SU-DHL-6 (cell line): ENCODE measurements at regions not wholly inside any gene's neighbourhood (a gene's known extent, or its start where the extent isn't known, plus 50 kb on each side); places are given as distances from the start of the nearest gene placed in this dataset.

Experiments used
- H2AFZ ChIP-seq: fragments of 200-600 bp; sonication (generic); 2 replicates; pipeline ENCODE4 v1.6.1; 2014; ENCODE audit warnings: low read depth, mild to moderate bottlenecking, moderate library complexity, mixed read lengths, antibody characterized with exemption, low read length; ENCODE audit not compliant: severe bottlenecking
- H3F3A ChIP-seq: fragments of 200-600 bp; shearing (Covaris generic); 2 replicates; pipeline ENCODE4 v1.6.0; 2016; ENCODE audit warnings: antibody characterized with exemption, mild to moderate bottlenecking; ENCODE audit not compliant: insufficient read depth
- H3K27ac ChIP-seq: fragments of 200-600 bp; sonication (generic); 2 replicates; pipeline ENCODE4 v1.5.1; 2016; ENCODE audit warnings: low read depth, mild to moderate bottlenecking, low read length, moderate library complexity, mixed read lengths
- H3K27me3 ChIP-seq: fragments of 200-600 bp; sonication (generic), shearing (Covaris generic); 2 replicates; pipeline ENCODE4 v1.6.0; 2014; ENCODE audit warnings: mild to moderate bottlenecking, low read length
- H3K36me3 ChIP-seq: fragments of 200-600 bp; sonication (generic); 2 replicates; pipeline ENCODE4 v1.6.1; 2014; ENCODE audit warnings: mild to moderate bottlenecking, low read length, mixed read lengths
- H3K4me2 ChIP-seq: fragments of 300-600, 200-600 bp; shearing (Covaris generic), sonication (generic); 2 replicates; pipeline ENCODE4 v1.6.0; 2014; ENCODE audit warnings: low read length, low read depth, mild to moderate bottlenecking; ENCODE audit not compliant: poor library complexity, severe bottlenecking
- H3K4me3 ChIP-seq: fragments of 200-600 bp; sonication (generic); 2 replicates; pipeline ENCODE4 v1.5.1; 2014; ENCODE audit warnings: antibody characterized with exemption, low read length, mild to moderate bottlenecking, mixed read lengths; ENCODE audit not compliant: insufficient read depth, poor library complexity, severe bottlenecking
- H3K79me2 ChIP-seq: fragments of 200-600 bp; sonication (generic); 2 replicates; pipeline ENCODE4 v1.6.1; 2014; ENCODE audit warnings: mild to moderate bottlenecking, low read length, moderate library complexity; ENCODE audit not compliant: insufficient read depth
- H3K9ac ChIP-seq: fragments of 200-600 bp; sonication (generic); 2 replicates; pipeline ENCODE4 v1.7.0; 2014; ENCODE audit warnings: mild to moderate bottlenecking, low read length
- H3K9me2 ChIP-seq: fragments of 200-600 bp; sonication (generic); replicated peaks from 2 replicates; pipeline ENCODE4 v1.6.1; 2014; ENCODE audit warnings: low read length; ENCODE audit not compliant: insufficient read depth
- H3K9me3 ChIP-seq: fragments of 200-600 bp; sonication (generic); 2 replicates; pipeline ENCODE4 v1.6.1; 2014; ENCODE audit warnings: low read length, mixed read lengths; ENCODE audit not compliant: insufficient read depth
- H4K20me1 ChIP-seq: fragments of 200-600 bp; sonication (generic); 2 replicates; pipeline ENCODE4 v1.6.1; 2014; ENCODE audit warnings: low read depth, mild to moderate bottlenecking, antibody characterized with exemption, low read length, moderate library complexity, mixed read lengths
- CTCF ChIP-seq: fragments of 200-600 bp; sonication (generic); IDR thresholded peaks from one replicate; pipeline ENCODE4 v1.5.1; 2017; ENCODE audit warnings: antibody characterized with exemption, mild to moderate bottlenecking, low read length, moderate library complexity; ENCODE audit not compliant: insufficient read depth, poor library complexity, severe bottlenecking
- EZH2phosphoT487 ChIP-seq: fragments of 200-600 bp; sonication (generic), shearing (Covaris generic); conservative IDR thresholded peaks from 2 replicates; pipeline ENCODE4 v1.6.1; 2018; ENCODE audit warnings: mild to moderate bottlenecking, antibody characterized with exemption, low read length, moderate library complexity, mixed read lengths

- Histone ChIP-seq H3K9ac (no peak overlapping the region), H3F3A (no peaks in the 10 kb centered on the region), H3K4me3 (no peak overlapping the region), H3K9me2 (no peaks in the 10 kb centered on the region), H3K79me2 (no peaks in the 10 kb centered on the region), H3K4me2 (no peak overlapping the region), H2AFZ (no peak overlapping the region), H3K36me3 (no peaks in the 10 kb centered on the region), H3K27ac (no peak overlapping the region), H3K9me3 (no peaks in the 10 kb centered on the region), H4K20me1 (0 out of 2 replicates have a peak, but pooled peaks cover 3% of the 10 kb centered on the region), H3K27me3 (no peaks in the 10 kb centered on the region)
- TF ChIP-seq EZH2phosphoT487, result no peak
- TF ChIP-seq CTCF, result no peak
These were observed 77.5 kb upstream of the IFNE start for GRCh38 chr9:21559402-21560280.

- H3K79me2 ChIP-seq, result no peaks in the 10 kb centered on the region
- no peaks in the 10 kb centered on the region for H3K9me2 ChIP-seq
- no peak for TF ChIP-seq CTCF
- TF ChIP-seq EZH2phosphoT487, result no peak
These were observed 78.2 kb upstream of the IFNE start for GRCh38 chr9:21560281-21560745.

GRCh38 chr9:21561502-21561901 is 79.4 kb upstream of the IFNE start:
- Histone ChIP-seq H3K27ac (no peak overlapping the region), H3K79me2 (no peaks in the 10 kb centered on the region), H3K4me3 (no peak overlapping the region), H3K4me2 (no peak overlapping the region), H4K20me1 (0 out of 2 replicates have a peak, but pooled peaks cover 2% of the 10 kb centered on the region), H3K36me3 (no peaks in the 10 kb centered on the region), H3K9me2 (no peaks in the 10 kb centered on the region), H3K27me3 (no peaks in the 10 kb centered on the region), H3K9ac (no peak overlapping the region), H2AFZ (no peak overlapping the region), H3K9me3 (no peaks in the 10 kb centered on the region), H3F3A (no peaks in the 10 kb centered on the region)
- no peak for TF ChIP-seq CTCF
- TF ChIP-seq EZH2phosphoT487, result no peak

More at GRCh38 chr9:21560281-21560745, 78.2 kb upstream of the IFNE start:
- H3K36me3 ChIP-seq, result no peaks in the 10 kb centered on the region
- no peak overlapping the region for H3K4me3 ChIP-seq
- H3K4me2 ChIP-seq, result no peak overlapping the region
- no peak overlapping the region for H2AFZ ChIP-seq
- H3K27me3 ChIP-seq, result no peaks in the 10 kb centered on the region
- no peaks in the 10 kb centered on the region for H3F3A ChIP-seq
- no peak overlapping the region for H3K27ac ChIP-seq
- no peaks in the 10 kb centered on the region for H3K9me3 ChIP-seq
- no peak overlapping the region for H3K9ac ChIP-seq
- H4K20me1 ChIP-seq, result 0 out of 2 replicates have a peak, but pooled peaks cover 3% of the 10 kb centered on the region
